ENCODE measurements at regions not wholly inside any gene's neighbourhood (a gene's known extent, or its start where the extent isn't known, plus 50 kb on each side); places are given as distances from the start of the nearest gene placed in this dataset.

DNA sequence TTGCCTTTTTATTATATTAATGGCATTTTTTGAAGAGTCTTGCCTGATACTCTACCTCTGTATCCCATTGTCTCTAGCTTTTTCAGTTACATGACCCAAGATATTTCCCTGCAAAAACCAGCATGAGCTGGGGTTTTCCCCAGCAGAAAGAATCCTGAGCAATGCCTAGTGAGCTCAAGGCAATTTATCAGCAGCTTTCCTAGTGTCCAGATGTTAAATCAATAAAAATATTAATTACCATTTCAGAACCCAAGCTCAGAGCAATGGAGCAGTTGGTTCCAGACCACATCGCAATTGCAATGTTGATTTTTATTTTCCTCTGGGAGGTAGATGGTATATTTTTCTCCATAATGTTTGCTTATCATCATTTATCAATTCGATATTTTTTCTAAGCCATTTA, 137.2 kb downstream of the RAB38 start:
- no peaks in the 10 kb centered on the region for H3K27me3 ChIP-seq (ENCODE audit: control insufficient read depth, insufficient read depth, low read length)
- peaks cover 5% of the 10 kb centered on the region for H3K4me1 ChIP-seq (ENCODE audit: control insufficient read depth, insufficient read depth, low read length)
- no peaks in the 10 kb centered on the region for H3K9me3 ChIP-seq (ENCODE audit: control insufficient read depth, insufficient read depth, low read length)
- no peak overlapping the region for H3K4me3 ChIP-seq (ENCODE audit: low read depth, low read length)
- H3K36me3 ChIP-seq (ENCODE audit: control insufficient read depth, insufficient read depth, low read length): no peaks in the 10 kb centered on the region
- H3K9ac ChIP-seq (ENCODE audit: low read depth, low read length): no peak overlapping the region

DNA sequence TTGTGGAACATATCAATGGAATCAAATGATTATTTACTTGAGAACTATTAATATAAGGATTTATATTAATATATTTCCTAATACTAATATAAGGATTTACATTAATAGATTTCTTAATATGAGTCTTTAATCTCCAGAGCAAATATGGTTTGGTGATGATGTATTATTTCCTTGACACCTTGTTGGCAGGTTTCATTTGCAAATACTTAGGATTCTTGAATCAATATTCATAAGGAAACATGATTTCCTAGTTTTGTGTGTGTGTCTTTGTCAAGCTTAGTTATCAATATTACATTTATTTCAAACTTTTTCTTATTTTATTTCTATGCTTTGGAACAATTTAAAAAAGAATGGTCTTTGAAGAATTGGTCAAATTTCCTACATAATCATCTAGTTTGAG, 138.5 kb downstream of the RAB38 start:
- Histone ChIP-seq H3K36me3 (ENCODE audit: control insufficient read depth, insufficient read depth, low read length) (no peaks in the 10 kb centered on the region), H3K4me1 (ENCODE audit: control insufficient read depth, insufficient read depth, low read length) (peaks cover 3% of the 10 kb centered on the region), H3K9me3 (ENCODE audit: control insufficient read depth, insufficient read depth, low read length) (no peaks in the 10 kb centered on the region), H3K27me3 (ENCODE audit: control insufficient read depth, insufficient read depth, low read length) (no peaks in the 10 kb centered on the region), H3K9ac (ENCODE audit: low read depth, low read length) (no peak overlapping the region), H3K4me3 (ENCODE audit: low read depth, low read length) (no peak overlapping the region)

DNA sequence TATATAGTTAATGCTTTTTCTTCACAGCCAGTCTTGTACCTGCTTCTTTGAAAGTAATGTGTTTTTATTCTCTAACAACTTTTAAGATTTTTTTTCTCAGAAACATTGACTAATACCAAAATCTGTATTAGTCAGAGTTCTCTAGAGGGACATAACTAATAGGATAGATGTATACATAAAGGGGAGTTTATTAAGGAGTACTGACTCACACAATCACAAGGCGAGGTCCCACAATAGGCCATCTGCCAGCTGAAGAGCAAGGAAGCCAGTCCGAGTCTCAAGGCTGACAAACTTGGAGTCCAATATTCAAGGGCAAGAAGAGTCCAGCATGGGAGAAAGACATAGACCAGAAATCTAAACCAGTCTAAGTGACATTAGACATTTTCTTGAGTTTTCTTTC, 140.0 kb downstream of the RAB38 start:
- H3K27me3 ChIP-seq (ENCODE audit: control insufficient read depth, insufficient read depth, low read length): no peaks in the 10 kb centered on the region
- H3K4me1 ChIP-seq (ENCODE audit: control insufficient read depth, insufficient read depth, low read length): peaks cover 3% of the 10 kb centered on the region
- H3K36me3 ChIP-seq (ENCODE audit: control insufficient read depth, insufficient read depth, low read length): no peaks in the 10 kb centered on the region
- no peak overlapping the region for H3K9ac ChIP-seq (ENCODE audit: low read depth, low read length)
- H3K9me3 ChIP-seq (ENCODE audit: control insufficient read depth, insufficient read depth, low read length): no peaks in the 10 kb centered on the region
- no peak overlapping the region for H3K4me3 ChIP-seq (ENCODE audit: low read depth, low read length)

DNA sequence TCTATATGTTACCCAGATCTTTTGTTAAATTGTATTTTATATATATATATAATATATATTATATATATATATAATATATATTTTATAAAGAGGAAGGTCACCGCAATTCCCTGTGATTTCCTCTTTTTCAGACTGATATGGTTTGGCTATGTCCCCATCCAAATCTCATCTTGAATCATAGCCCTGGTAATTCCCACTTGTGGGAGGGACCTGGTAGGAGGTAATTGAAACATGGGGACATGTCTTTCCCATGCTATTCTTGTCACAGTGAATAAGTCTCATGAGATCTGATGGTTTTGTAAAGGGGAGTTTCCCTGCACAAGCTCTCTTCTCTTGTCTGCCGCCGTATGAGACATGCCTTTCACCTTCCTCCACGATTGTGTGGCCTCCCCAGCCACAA, 157.6 kb downstream of the RAB38 start:
- Histone ChIP-seq H3K27me3 (ENCODE audit: control insufficient read depth, insufficient read depth, low read length) (no peaks in the 10 kb centered on the region), H3K9me3 (ENCODE audit: control insufficient read depth, insufficient read depth, low read length) (no peaks in the 10 kb centered on the region), H3K4me1 (ENCODE audit: control insufficient read depth, insufficient read depth, low read length) (no peaks in the 10 kb centered on the region), H3K9ac (ENCODE audit: low read depth, low read length) (no peak overlapping the region), H3K4me3 (ENCODE audit: low read depth, low read length) (no peak overlapping the region), H3K36me3 (ENCODE audit: control insufficient read depth, insufficient read depth, low read length) (no peaks in the 10 kb centered on the region)

DNA sequence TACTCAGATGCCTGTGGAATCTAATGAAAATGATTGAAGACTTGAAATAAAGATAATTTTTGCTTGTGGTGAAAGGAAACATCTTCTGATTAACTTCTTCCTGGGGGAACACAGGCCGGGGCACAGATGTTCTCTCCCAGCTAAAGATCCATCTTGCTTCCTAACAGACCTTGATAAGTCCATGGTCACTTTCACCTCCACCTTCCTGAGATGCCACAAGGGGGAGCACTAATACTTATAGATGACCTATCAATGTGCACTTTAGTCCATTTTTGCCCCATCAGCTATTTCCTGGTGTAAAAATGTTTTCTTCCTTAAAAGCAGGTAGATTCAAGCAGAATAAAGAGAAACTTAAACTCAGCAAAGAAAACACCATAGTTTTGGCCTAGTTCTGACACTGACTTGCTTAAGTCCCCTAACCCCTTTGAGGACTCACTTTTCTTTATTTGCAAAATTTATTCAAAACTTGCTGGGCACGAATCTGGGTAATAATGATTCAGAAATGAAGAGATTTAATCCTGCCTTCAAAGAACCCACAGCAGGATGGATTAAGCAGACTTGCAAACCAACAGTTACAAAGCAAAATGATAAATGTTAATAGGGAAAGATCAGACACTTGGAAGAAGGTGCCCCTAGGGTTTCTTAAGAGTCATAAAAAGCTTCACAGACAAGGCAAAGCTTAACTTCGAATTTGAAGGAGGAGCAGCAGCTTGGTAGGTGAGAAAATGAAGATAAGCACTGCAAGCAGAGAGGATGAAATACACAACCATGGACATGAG, 158.7 kb downstream of the RAB38 start:
- H3K9me3 ChIP-seq (ENCODE audit: control insufficient read depth, insufficient read depth, low read length): no peaks in the 10 kb centered on the region
- H3K9ac ChIP-seq (ENCODE audit: low read depth, low read length): no peak overlapping the region
- H3K27me3 ChIP-seq (ENCODE audit: control insufficient read depth, insufficient read depth, low read length): no peaks in the 10 kb centered on the region
- no peak overlapping the region for H3K4me3 ChIP-seq (ENCODE audit: low read depth, low read length)
- no peaks in the 10 kb centered on the region for H3K4me1 ChIP-seq (ENCODE audit: control insufficient read depth, insufficient read depth, low read length)
- no peaks in the 10 kb centered on the region for H3K36me3 ChIP-seq (ENCODE audit: control insufficient read depth, insufficient read depth, low read length)

DNA sequence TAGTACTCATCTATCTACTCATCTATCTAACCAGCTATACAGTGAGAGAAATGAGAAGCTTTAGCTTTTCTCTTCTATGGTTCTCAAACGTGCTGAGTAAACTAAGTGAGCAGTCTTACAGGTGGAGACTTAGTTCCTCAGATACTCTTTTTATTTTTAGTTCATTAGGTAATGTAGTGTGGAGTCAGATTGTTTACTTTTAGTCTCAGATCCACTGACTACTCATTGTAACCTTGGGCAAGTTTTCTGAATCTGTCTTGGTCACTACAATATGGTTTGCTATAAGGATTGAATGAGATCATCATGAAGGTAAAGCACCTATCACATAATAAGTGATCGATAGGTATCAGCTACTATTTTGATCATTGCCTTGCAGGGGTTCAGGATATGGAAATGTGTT, 160.1 kb downstream of the RAB38 start:
- Histone ChIP-seq H3K9ac (ENCODE audit: low read depth, low read length) (no peak overlapping the region), H3K36me3 (ENCODE audit: control insufficient read depth, insufficient read depth, low read length) (no peaks in the 10 kb centered on the region), H3K27me3 (ENCODE audit: control insufficient read depth, insufficient read depth, low read length) (no peaks in the 10 kb centered on the region), H3K4me3 (ENCODE audit: low read depth, low read length) (no peak overlapping the region), H3K9me3 (ENCODE audit: control insufficient read depth, insufficient read depth, low read length) (no peaks in the 10 kb centered on the region), H3K4me1 (ENCODE audit: control insufficient read depth, insufficient read depth, low read length) (no peaks in the 10 kb centered on the region)

DNA sequence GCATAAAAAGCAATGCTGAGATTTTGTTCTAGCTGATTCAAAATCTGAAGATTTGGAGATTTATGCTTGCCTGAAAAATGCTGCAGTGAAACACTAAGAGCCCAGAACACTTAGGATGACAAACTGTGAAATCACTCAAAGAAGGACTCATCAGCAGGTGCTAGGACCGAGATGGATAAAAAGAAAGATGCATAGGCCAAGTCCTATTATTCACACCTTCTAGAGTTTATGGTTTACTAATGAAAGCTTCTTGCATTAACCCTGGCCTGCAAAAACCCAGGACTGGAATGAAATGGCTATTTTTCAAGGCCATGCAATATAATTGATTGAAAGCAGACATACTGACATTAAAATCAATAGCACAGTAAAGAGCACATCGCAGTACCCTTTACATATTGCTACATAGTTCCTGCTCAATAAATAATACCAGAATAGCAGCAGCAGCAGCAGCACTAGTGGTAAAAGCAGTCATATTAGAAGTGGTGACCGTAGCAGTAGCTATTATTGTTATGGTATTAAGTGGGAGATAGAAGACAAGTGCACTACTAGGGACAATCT, 161.7 kb downstream of the RAB38 start:
- H3K9ac ChIP-seq (ENCODE audit: low read depth, low read length): no peak overlapping the region
- no peaks in the 10 kb centered on the region for H3K36me3 ChIP-seq (ENCODE audit: control insufficient read depth, insufficient read depth, low read length)
- H3K4me3 ChIP-seq (ENCODE audit: low read depth, low read length): no peak overlapping the region
- H3K27me3 ChIP-seq (ENCODE audit: control insufficient read depth, insufficient read depth, low read length): no peaks in the 10 kb centered on the region
- no peaks in the 10 kb centered on the region for H3K4me1 ChIP-seq (ENCODE audit: control insufficient read depth, insufficient read depth, low read length)
- no peaks in the 10 kb centered on the region for H3K9me3 ChIP-seq (ENCODE audit: control insufficient read depth, insufficient read depth, low read length)

DNA sequence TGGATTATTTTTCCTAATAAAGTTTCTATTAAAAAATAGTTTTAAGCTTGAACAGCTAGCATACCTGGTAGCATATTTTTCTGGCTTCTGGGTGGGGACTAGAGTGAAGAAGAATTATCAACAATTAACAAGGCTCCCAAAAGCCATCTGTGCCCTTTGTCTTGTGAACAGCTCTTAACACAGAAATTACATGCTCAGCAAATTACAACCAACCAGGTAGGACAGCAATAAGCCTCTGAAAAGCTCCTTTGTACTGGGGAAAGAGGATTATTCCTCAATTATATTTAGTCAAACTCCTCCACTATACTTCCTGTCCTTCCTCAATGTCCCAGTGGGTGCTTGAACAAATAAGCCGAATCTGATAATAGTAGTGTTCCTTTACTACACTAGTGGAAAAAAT, 162.8 kb downstream of the RAB38 start:
- Histone ChIP-seq H3K4me1 (ENCODE audit: control insufficient read depth, insufficient read depth, low read length) (no peaks in the 10 kb centered on the region), H3K27me3 (ENCODE audit: control insufficient read depth, insufficient read depth, low read length) (no peaks in the 10 kb centered on the region), H3K4me3 (ENCODE audit: low read depth, low read length) (no peak overlapping the region), H3K9me3 (ENCODE audit: control insufficient read depth, insufficient read depth, low read length) (no peaks in the 10 kb centered on the region), H3K36me3 (ENCODE audit: control insufficient read depth, insufficient read depth, low read length) (no peaks in the 10 kb centered on the region), H3K9ac (ENCODE audit: low read depth, low read length) (no peak overlapping the region)

DNA sequence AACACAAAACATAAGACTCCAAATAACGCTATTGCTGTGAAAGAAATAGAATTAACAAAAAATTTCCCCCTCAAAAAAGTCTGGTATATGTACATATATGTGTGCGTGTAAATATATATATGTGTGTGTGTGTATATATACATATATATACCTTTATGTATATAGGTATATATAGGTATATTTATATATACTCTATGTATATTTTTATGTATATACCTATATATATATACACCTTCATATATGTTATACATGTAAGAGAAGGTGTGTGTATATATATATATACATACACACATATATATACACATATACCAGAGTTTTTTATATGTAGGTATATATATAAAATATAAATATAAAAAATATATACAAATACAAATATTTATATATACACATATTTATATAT, 199.2 kb downstream of the RAB38 start:
- Histone ChIP-seq H3K36me3 (ENCODE audit: control insufficient read depth, insufficient read depth, low read length) (no peaks in the 10 kb centered on the region), H3K9ac (ENCODE audit: low read depth, low read length) (no peak overlapping the region), H3K9me3 (ENCODE audit: control insufficient read depth, insufficient read depth, low read length) (no peaks in the 10 kb centered on the region), H3K4me1 (ENCODE audit: control insufficient read depth, insufficient read depth, low read length) (no peaks in the 10 kb centered on the region), H3K4me3 (ENCODE audit: low read depth, low read length) (no peak overlapping the region), H3K27me3 (ENCODE audit: control insufficient read depth, insufficient read depth, low read length) (no peaks in the 10 kb centered on the region)

DNA sequence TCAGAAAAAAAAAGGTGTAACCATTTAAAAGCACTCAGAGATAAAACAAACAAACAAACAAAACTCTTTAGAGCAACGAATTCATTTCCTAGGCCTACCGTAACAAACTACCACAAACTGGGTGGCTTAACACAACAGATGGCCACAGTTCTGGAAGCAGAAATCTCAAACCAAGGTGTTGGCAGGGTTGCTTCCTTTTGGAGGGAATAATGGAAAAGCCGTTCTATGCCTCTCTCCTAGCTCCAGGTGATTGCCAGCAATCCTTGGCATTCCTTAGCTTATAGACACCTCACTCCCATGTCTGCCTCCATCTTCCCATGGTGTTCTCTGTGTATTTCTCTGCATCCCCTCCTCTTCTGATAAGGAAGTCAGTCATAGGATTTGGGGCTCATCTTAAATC, 200.4 kb downstream of the RAB38 start:
- Histone ChIP-seq H3K4me3 (ENCODE audit: low read depth, low read length) (no peak overlapping the region), H3K9me3 (ENCODE audit: control insufficient read depth, insufficient read depth, low read length) (no peaks in the 10 kb centered on the region), H3K4me1 (ENCODE audit: control insufficient read depth, insufficient read depth, low read length) (no peaks in the 10 kb centered on the region), H3K9ac (ENCODE audit: low read depth, low read length) (no peak overlapping the region), H3K27me3 (ENCODE audit: control insufficient read depth, insufficient read depth, low read length) (no peaks in the 10 kb centered on the region), H3K36me3 (ENCODE audit: control insufficient read depth, insufficient read depth, low read length) (no peaks in the 10 kb centered on the region)

DNA sequence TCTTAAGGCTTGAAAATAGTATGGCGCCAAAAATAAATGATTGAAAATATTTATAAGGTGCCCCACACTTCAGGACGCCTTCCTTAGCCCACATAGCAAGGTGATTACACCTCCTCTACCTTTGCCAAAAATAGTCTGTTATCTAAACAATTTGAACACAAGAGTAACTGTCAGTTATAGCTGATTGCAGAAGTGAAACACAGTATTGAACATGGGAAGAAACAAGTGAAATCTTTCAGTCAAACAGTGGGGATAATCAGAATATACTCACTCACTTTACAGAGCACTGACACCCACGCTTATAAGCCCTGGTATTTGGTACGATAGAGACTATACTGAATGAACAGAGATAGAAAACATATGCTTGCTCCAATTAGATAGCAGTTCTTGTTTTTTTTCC, 203.1 kb downstream of the RAB38 start:
- Histone ChIP-seq H3K4me3 (ENCODE audit: low read depth, low read length) (no peak overlapping the region), H3K36me3 (ENCODE audit: control insufficient read depth, insufficient read depth, low read length) (no peaks in the 10 kb centered on the region), H3K4me1 (ENCODE audit: control insufficient read depth, insufficient read depth, low read length) (no peaks in the 10 kb centered on the region), H3K27me3 (ENCODE audit: control insufficient read depth, insufficient read depth, low read length) (no peaks in the 10 kb centered on the region), H3K9ac (ENCODE audit: low read depth, low read length) (no peak overlapping the region), H3K9me3 (ENCODE audit: control insufficient read depth, insufficient read depth, low read length) (no peaks in the 10 kb centered on the region)

DNA sequence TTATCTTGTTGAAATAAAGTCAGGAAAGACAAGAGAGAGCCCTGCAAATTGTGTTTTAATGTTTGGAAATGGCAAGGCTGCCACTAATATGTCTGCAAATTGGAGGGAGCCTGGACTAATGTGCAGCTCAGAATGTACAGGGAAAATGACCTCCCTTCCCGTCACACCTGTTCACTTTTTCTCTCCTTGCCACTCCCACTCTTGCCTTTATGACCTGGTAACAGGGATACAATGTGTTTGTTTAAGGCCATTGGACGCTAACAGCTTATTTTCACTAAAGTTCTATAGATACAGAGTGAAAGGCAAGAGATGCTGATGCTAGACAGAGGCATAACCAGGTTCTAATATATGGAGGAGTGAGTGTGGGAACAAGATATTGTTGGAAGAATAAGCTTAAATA, 203.9 kb downstream of the RAB38 start:
- Histone ChIP-seq H3K9ac (ENCODE audit: low read depth, low read length) (no peak overlapping the region), H3K9me3 (ENCODE audit: control insufficient read depth, insufficient read depth, low read length) (no peaks in the 10 kb centered on the region), H3K4me1 (ENCODE audit: control insufficient read depth, insufficient read depth, low read length) (no peaks in the 10 kb centered on the region), H3K4me3 (ENCODE audit: low read depth, low read length) (no peak overlapping the region), H3K36me3 (ENCODE audit: control insufficient read depth, insufficient read depth, low read length) (no peaks in the 10 kb centered on the region), H3K27me3 (ENCODE audit: control insufficient read depth, insufficient read depth, low read length) (no peaks in the 10 kb centered on the region)

Data from iPS-15b (cell line).